Liver (tissue), 6 donors: ENCODE measurements at regions not wholly inside any gene's neighbourhood (a gene's known extent, or its start where the extent isn't known, plus 50 kb on each side); places are given as distances from the start of the nearest gene placed in this dataset.

Experiments used
- DNase-seq: peaks from one replicate; pipeline ENCODE4 v3.0.0-alpha.2; 2017; ENCODE audit warnings: low spot score
- H3K27ac ChIP-seq, 2 donors: one replicate each; pipeline ENCODE4 v1.7.0; 2013; ENCODE audit warnings: inconsistent platforms in 2 of 2, low read length in 2 of 2, control low read depth in 1 of 2, low read depth in 1 of 2, mild to moderate bottlenecking in 1 of 2
- H3K27me3 ChIP-seq, 4 donors: one replicate each; pipeline versions ENCODE4 v1.6.1 to v1.7.0; 2013; ENCODE audit warnings: low read length in 3 of 4, inconsistent platforms in 1 of 4, mild to moderate bottlenecking in 1 of 4, moderate library complexity in 1 of 4; ENCODE audit not compliant: control insufficient read depth in 4 of 4, insufficient read depth in 4 of 4
- H3K36me3 ChIP-seq, 4 donors: one replicate each; pipeline versions ENCODE4 v1.6.1 to v1.7.0; 2013; ENCODE audit warnings: low read length in 3 of 4, mild to moderate bottlenecking in 3 of 4, low read depth in 1 of 4, moderate library complexity in 1 of 4; ENCODE audit not compliant: control insufficient read depth in 4 of 4, insufficient read depth in 3 of 4
- H3K4me1 ChIP-seq, 4 donors: one replicate each; pipeline versions ENCODE4 v1.6.1 to v1.7.0; 2013; ENCODE audit warnings: low read length in 3 of 4, mild to moderate bottlenecking in 3 of 4, moderate library complexity in 1 of 4; ENCODE audit not compliant: control insufficient read depth in 4 of 4, insufficient read depth in 4 of 4
- H3K4me3 ChIP-seq, 3 donors: one replicate each; pipeline versions ENCODE4 v1.6.1 to v1.7.0; 2013; ENCODE audit warnings: low read length in 3 of 3, control low read depth in 1 of 3, low read depth in 1 of 3, mild to moderate bottlenecking in 1 of 3
- H3K9ac ChIP-seq, 2 donors: one replicate each; pipeline ENCODE4 v1.7.0; 2013; ENCODE audit warnings: low read length in 2 of 2, mild to moderate bottlenecking in 2 of 2, moderate library complexity in 2 of 2, control low read depth in 1 of 2, low read depth in 1 of 2
- H3K9me3 ChIP-seq, 4 donors: one replicate each; pipeline versions ENCODE4 v1.6.1 to v1.7.0; 2013; ENCODE audit warnings: low read length in 3 of 4; ENCODE audit not compliant: control insufficient read depth in 4 of 4
- EGR1 ChIP-seq, 2 donors: IDR thresholded peaks; 2 replicates each; pipeline ENCODE4 v1.6.1; 2016 to 2018; ENCODE audit warnings: antibody characterized with exemption in 2 of 2, low read depth in 2 of 2
- FOXA1 ChIP-seq: IDR thresholded peaks from 2 replicates; pipeline ENCODE4 v1.6.1; 2016; ENCODE audit warnings: antibody characterized with exemption
- FOXA2 ChIP-seq: IDR thresholded peaks from 2 replicates; pipeline ENCODE4 v1.6.1; 2016; ENCODE audit warnings: antibody characterized with exemption
- GABPA ChIP-seq, 2 donors: IDR thresholded peaks in 1 of 2; conservative IDR thresholded peaks in 1 of 2; 2 replicates each; pipeline ENCODE4 v1.6.1; 2016; ENCODE audit warnings: antibody characterized with exemption in 2 of 2, mild to moderate bottlenecking in 1 of 2, moderate library complexity in 1 of 2
- HNF4A ChIP-seq, 2 donors: conservative IDR thresholded peaks; 2 replicates each; pipeline ENCODE4 v1.6.1; 2016; ENCODE audit warnings: antibody characterized with exemption in 2 of 2, mild to moderate bottlenecking in 2 of 2
- HNF4G ChIP-seq: IDR thresholded peaks from 2 replicates; pipeline ENCODE4 v1.6.1; 2016; ENCODE audit warnings: antibody characterized with exemption
- JUND ChIP-seq, 2 donors: IDR thresholded peaks; 2 replicates each; pipeline ENCODE4 v1.6.1; 2016; ENCODE audit warnings: antibody characterized with exemption in 2 of 2
- NR2F2 ChIP-seq: IDR thresholded peaks from 2 replicates; pipeline ENCODE4 v1.6.1; 2016; ENCODE audit warnings: antibody characterized with exemption
- RXRA ChIP-seq, 2 donors: IDR thresholded peaks; 2 replicates each; pipeline ENCODE4 v1.6.1; 2017 to 2018; ENCODE audit warnings: antibody characterized with exemption in 2 of 2, mild to moderate bottlenecking in 1 of 2
- SP1 ChIP-seq: IDR thresholded peaks from 2 replicates; pipeline ENCODE4 v1.6.1; 2018; ENCODE audit warnings: antibody characterized with exemption, mild to moderate bottlenecking
- TAF1 ChIP-seq: conservative IDR thresholded peaks from 2 replicates; pipeline ENCODE4 v1.6.1; 2016; ENCODE audit warnings: antibody characterized with exemption, mild to moderate bottlenecking
- YY1 ChIP-seq: IDR thresholded peaks from 2 replicates; pipeline ENCODE4 v1.6.1; 2016; ENCODE audit warnings: antibody characterized with exemption, mild to moderate bottlenecking
- TF ChIP-seq, protein P1 (sequence below): IDR thresholded peaks from 2 replicates; pipeline ENCODE4 v1.6.1; 2016; ENCODE audit warnings: antibody characterized with exemption
- TF ChIP-seq, protein P2 (sequence below): IDR thresholded peaks from 2 replicates; pipeline ENCODE4 v1.6.1; 2016; ENCODE audit warnings: antibody characterized with exemption
- TF ChIP-seq, protein P3 (sequence below): IDR thresholded peaks from 2 replicates; pipeline ENCODE4 v1.6.1; 2016; ENCODE audit warnings: antibody characterized with exemption
- donor health status: healthy.
- donor health status: healthy.
- donor health status: healthy.

DNA sequence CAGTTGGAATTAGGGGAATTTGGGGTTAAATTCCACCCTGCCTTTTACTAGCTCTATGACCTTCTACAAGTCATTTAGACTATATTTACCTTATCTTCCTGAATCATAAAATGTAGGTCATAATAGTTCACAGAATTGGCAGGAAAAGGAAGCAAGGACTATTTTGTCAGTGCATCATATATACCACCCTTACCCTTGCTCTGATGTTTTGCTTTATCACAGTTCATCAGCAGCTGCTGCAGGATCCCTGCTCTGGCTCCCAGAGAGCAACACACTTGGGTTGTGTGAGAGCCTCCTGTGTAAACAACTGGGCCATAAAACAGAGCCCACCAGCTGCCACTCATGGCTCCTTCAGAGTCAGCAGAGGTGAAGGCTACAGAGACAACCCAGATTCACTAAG, 631.6 kb upstream of the CAMK1G start (continued):
- TF ChIP-seq, protein P1, sequence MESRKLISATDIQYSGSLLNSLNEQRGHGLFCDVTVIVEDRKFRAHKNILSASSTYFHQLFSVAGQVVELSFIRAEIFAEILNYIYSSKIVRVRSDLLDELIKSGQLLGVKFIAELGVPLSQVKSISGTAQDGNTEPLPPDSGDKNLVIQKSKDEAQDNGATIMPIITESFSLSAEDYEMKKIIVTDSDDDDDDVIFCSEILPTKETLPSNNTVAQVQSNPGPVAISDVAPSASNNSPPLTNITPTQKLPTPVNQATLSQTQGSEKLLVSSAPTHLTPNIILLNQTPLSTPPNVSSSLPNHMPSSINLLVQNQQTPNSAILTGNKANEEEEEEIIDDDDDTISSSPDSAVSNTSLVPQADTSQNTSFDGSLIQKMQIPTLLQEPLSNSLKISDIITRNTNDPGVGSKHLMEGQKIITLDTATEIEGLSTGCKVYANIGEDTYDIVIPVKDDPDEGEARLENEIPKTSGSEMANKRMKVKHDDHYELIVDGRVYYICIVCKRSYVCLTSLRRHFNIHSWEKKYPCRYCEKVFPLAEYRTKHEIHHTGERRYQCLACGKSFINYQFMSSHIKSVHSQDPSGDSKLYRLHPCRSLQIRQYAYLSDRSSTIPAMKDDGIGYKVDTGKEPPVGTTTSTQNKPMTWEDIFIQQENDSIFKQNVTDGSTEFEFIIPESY: no peak
- no peak for TF ChIP-seq NR2F2
- no peak for TF ChIP-seq RXRA (IDR thresholded peaks at IDR 0.05)
- TF ChIP-seq EGR1 (IDR thresholded peaks at IDR 0.05; ENCODE audit: low read depth in 2 of 2): no peak
- TF ChIP-seq HNF4G: no peak
- TF ChIP-seq YY1: no peak
- TF ChIP-seq JUND (IDR thresholded peaks at IDR 0.05): no peak
- TF ChIP-seq, protein P2, sequence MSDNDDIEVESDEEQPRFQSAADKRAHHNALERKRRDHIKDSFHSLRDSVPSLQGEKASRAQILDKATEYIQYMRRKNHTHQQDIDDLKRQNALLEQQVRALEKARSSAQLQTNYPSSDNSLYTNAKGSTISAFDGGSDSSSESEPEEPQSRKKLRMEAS: no peak

DNA sequence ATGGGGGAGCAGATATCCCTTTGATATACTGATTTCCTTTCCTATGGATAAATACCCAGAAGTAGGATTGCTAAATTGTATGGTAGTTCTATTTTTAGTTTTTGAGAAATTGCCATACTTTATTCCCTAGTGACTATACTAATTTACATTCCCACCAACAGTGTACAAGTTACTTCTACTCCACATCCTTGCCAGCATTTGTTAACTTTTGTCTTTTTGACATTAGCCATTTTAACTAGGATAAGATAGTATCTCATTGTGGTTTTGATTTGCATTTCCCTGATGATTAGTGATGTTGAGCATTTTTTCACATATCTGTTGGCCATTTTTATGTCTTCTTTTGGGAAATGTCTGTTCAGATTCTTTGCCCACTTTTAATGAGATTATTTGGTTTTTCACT, 620.6 kb upstream of the CAMK1G start:
- Histone ChIP-seq H3K27ac (no peak overlapping the region), H3K4me3 (no peak overlapping the region), H3K27me3 (no peaks in the 10 kb centered on the region), H3K4me1 (no peaks in the 10 kb centered on the region), H3K36me3 (no peaks in the 10 kb centered on the region), H3K9ac (no peak overlapping the region), H3K9me3 (peaks cover 0 to 9% (median 3%) of the 10 kb centered on the region in 4 donors)
- TF ChIP-seq NR2F2: no peak
- TF ChIP-seq FOXA2: no peak
- TF ChIP-seq, protein P3, sequence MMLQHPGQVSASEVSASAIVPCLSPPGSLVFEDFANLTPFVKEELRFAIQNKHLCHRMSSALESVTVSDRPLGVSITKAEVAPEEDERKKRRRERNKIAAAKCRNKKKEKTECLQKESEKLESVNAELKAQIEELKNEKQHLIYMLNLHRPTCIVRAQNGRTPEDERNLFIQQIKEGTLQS: no peak
- no peak for TF ChIP-seq HNF4A (conservative IDR thresholded peaks at IDR 0.05)
- TF ChIP-seq HNF4G: no peak
- TF ChIP-seq GABPA (IDR thresholded peaks at IDR 0.05 in 1 of 2, conservative IDR thresholded peaks at IDR 0.05 in 1 of 2): no peak
- TF ChIP-seq FOXA1: no peak
- no peak for TF ChIP-seq EGR1 (IDR thresholded peaks at IDR 0.05; ENCODE audit: low read depth in 2 of 2)
- TF ChIP-seq SP1: no peak
- TF ChIP-seq, protein P1: no peak
- DNase-seq: no peak

DNA sequence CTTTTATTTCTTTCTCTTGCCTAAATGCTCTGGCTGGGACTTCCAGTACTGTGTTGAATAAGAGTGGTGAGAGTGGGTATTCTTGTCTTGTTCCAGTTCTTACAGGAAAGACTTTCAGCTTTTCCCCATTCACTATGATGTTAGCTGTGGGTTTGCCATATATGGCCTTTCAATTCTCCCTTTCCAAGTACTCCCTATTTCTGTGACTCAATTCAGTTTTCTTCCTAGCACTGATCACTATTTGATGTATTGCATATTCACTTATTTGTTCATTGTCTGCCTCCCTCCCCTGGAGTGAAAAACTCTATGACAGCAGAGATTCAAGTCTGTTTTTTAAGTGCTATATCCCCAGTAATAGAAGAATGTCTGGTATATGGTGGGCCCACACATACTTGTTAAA, 618.2 kb upstream of the CAMK1G start:
- no peak overlapping the region for H3K4me3 ChIP-seq
- H3K9me3 ChIP-seq: peaks cover 0 to 3% (median 0%) of the 10 kb centered on the region in 4 donors
- no peaks in the 10 kb centered on the region for H3K4me1 ChIP-seq
- TF ChIP-seq JUND (IDR thresholded peaks at IDR 0.05) (no peak), TAF1 (no peak), HNF4A (conservative IDR thresholded peaks at IDR 0.05) (no peak)
- TF ChIP-seq, protein P2: no peak
- TF ChIP-seq, protein P1: no peak
- no peak for DNase-seq
- no peak overlapping the region for H3K9ac ChIP-seq
- no peaks in the 10 kb centered on the region for H3K27me3 ChIP-seq
- no peak overlapping the region for H3K27ac ChIP-seq
- no peaks in the 10 kb centered on the region for H3K36me3 ChIP-seq
